BJ (cell line): ENCODE measurements at regions not wholly inside any gene's neighbourhood (a gene's known extent, or its start where the extent isn't known, plus 50 kb on each side); places are given as distances from the start of the nearest gene placed in this dataset.

Experiments used
- CTCF ChIA-PET: fragments of 350-600 bp; formaldehyde crosslinking; extraction: SDS; loops from one replicate; lab custom pipeline; 2021; ENCODE audit warnings: antibody characterized with exemption, inconsistent platforms; lab: Yijun Ruan, JAX
- POLR2A ChIA-PET: fragments of 300-600 bp; sonication (Branson Sonifier 250); formaldehyde crosslinking; extraction: SDS; loops from one replicate; lab custom pipeline; 2021; ENCODE audit warnings: antibody characterized with exemption; lab: Charles Lee
- DNase-seq: peaks from one replicate; pipeline ENCODE4 v3.0.0-alpha.2; 2011; ENCODE audit warnings: low read depth
- H3K27me3 ChIP-seq: 2 replicates; pipeline ENCODE4 v1.6.0; 2011; ENCODE audit warnings: low read length; ENCODE audit not compliant: control insufficient read depth, insufficient read depth
- H3K36me3 ChIP-seq: 2 replicates; pipeline ENCODE4 v1.5.1; 2011; ENCODE audit warnings: low read length; ENCODE audit not compliant: control insufficient read depth, insufficient read depth
- H3K4me3 ChIP-seq: 2 replicates; pipeline ENCODE4 v1.5.1; 2011; ENCODE audit warnings: low read depth, mild to moderate bottlenecking, control low read depth, low read length
- TF ChIP-seq, protein P1 (sequence below): IDR thresholded peaks from 2 replicates; pipeline ENCODE4 v1.5.1; 2011; ENCODE audit warnings: low read depth, mild to moderate bottlenecking, control low read depth, inconsistent platforms, low read length, moderate library complexity; ENCODE audit not compliant: insufficient read depth

DNA sequence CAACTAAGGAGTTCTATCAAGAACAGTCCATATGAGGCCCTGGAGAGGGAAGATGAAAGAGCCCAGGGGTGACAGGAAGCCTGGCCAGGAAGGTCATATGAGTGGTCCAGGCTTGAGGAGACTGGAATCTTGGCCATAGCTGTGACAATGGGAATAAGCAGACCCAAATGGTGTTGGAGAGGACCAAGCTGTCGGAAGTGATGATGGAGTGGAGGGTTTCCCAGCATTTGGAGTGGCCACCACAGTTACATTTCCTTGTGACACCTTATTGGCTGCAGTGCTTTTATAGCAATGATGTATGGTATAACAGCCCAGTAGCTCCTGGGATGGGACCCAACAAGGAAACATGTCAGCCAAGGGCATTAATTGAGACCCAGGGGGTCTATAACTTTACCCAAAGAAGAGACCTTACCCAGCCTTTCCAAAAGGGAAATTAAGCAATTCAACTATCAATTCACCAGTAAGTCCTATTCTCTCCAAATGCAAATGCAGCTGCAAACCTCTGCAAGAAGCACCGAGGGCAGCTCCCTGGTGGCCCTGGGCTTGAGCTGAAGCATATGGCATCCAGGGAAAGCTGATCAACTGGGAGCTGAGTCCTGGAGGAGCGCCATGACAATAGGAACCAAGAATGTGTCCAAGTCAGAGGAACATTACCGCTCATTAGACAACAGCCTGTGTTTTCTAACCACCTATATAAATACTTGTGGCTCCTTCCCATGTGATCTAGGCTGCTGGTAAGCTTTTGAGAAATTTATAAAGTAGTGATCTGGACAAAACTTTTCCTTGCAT lies 219.4 kb downstream of the SOD2 start:
- DNase-seq = no peak
- ChIA-PET POLR2A (interaction anchor here (0.7 kb wide), 1 partner anchor 265 kb away, joined by 3 read pairs; no protein-coding TSS in a partner anchor), CTCF (interaction anchor here (1.0 kb wide), 1 partner anchor 10 kb away, joined by 3 read pairs; no protein-coding TSS in a partner anchor)
- Histone ChIP-seq H3K4me3 (no peak overlapping the region), H3K36me3 (no peaks in the 10 kb centered on the region), H3K27me3 (no peaks in the 10 kb centered on the region)
- TF ChIP-seq, protein P1, sequence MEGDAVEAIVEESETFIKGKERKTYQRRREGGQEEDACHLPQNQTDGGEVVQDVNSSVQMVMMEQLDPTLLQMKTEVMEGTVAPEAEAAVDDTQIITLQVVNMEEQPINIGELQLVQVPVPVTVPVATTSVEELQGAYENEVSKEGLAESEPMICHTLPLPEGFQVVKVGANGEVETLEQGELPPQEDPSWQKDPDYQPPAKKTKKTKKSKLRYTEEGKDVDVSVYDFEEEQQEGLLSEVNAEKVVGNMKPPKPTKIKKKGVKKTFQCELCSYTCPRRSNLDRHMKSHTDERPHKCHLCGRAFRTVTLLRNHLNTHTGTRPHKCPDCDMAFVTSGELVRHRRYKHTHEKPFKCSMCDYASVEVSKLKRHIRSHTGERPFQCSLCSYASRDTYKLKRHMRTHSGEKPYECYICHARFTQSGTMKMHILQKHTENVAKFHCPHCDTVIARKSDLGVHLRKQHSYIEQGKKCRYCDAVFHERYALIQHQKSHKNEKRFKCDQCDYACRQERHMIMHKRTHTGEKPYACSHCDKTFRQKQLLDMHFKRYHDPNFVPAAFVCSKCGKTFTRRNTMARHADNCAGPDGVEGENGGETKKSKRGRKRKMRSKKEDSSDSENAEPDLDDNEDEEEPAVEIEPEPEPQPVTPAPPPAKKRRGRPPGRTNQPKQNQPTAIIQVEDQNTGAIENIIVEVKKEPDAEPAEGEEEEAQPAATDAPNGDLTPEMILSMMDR = no peak

DNA sequence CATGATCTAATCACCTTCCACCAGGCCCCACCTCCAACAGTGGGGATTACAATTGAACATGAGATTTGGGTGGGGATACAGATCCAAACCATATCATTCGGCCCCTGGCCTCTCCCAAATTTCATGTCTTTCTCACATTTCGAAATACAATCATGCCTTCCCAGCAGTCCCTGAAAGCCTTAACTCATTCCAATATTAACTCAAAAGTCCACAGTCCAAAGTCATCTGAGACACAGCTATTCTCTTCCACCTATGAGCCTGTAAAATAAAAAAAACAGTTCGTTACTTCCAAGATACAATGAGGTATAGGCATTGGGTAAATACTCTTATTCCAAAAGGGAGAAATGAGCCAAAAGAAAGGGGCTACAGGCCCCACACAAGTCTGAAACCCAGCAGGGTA lies 222.6 kb downstream of the SOD2 start:
- TF ChIP-seq, protein P1 = no peak
- no peak for DNase-seq
- no peaks in the 10 kb centered on the region for H3K36me3 ChIP-seq
- ChIA-PET POLR2A (no interaction called here), CTCF (interaction anchor here (1.1 to 1.3 kb wide), 2 partner anchors 9 to 283 kb away, joined by 3 read pairs; no protein-coding TSS in a partner anchor)
- no peak overlapping the region for H3K4me3 ChIP-seq
- no peaks in the 10 kb centered on the region for H3K27me3 ChIP-seq

DNA sequence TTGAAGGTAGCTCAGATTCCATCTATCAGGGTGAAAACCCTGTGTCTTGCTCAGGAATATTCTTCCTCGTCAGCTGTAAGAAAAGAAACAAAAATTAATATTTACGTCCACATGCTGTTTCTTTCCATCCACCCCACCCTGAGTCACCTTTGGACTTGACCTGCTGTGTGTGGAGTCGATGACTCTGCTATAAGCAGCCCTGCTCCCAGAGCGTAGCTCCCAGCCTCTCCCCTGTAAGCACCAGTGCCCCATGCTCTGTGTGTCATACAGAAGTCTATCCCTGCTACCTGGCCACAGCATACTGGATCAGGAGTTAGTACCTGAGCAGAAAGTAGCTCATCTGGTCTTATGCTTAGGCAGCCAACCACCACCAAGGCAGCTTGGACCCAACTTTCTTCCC lies 223.6 kb downstream of the SOD2 start:
- no peak overlapping the region for H3K4me3 ChIP-seq
- CTCF ChIA-PET = no interaction called here
- TF ChIP-seq, protein P1 = no peak
- no peak for DNase-seq
- no peaks in the 10 kb centered on the region for H3K27me3 ChIP-seq
- H3K36me3 ChIP-seq = no peaks in the 10 kb centered on the region
- POLR2A ChIA-PET = no interaction called here

DNA sequence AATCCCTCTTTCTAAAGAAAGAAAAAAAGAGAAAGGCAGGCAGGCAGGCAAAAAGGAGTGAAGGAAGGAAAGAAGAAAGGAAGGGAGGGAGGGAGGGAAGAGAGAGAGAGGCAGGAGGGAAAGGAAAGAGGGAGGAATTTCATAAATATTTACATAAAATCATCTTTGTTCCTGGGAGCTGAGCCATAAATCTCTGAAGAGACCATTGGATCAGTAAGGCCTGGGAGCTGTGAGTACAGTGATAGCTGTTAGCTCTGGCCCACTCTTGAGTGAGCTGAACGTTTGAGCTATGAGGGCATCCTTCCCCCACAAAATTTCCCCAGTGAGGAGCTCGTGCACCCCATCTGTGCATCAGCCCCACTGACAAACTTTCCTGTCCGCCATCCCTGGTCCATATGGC lies 224.0 kb downstream of the SOD2 start:
- TF ChIP-seq, protein P1 = no peak
- CTCF ChIA-PET = no interaction called here
- POLR2A ChIA-PET = no interaction called here
- DNase-seq = no peak
- Histone ChIP-seq H3K27me3 (no peaks in the 10 kb centered on the region), H3K4me3 (no peak overlapping the region), H3K36me3 (no peaks in the 10 kb centered on the region)

DNA sequence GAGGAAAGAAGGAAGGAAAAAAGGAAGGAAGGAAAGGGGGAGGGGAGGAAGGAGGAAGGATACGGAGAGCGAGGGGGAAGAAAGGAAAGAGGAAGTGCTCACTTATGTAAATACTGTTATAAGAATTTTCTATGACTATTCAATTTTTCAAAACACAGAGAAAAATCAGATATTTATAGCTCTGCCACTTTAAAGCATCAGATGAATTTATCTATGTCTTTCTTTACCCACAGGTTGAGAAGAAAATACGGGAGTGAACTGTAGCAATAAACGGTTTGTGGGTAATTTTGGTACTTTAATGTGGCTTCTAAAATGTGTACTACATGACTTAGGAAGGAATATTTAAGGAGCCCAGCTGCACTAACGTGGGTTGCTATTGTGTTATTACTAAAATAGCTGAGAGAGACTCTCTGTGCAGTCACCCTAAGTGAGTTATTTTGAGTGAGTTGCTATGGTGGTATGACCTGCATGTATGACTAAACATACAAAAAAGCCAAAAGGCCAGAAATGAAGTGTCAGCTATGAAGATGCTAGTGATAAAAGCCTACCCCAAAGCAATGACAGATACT lies 225.5 kb downstream of the SOD2 start:
- TF ChIP-seq, protein P1 = no peak
- H3K27me3 ChIP-seq = no peaks in the 10 kb centered on the region
- ChIA-PET POLR2A (no interaction called here), CTCF (interaction anchor here (0.7 to 1.5 kb wide), 3 partner anchors 11 to 293 kb away, joined by 3 to 4 read pairs (median 3); no protein-coding TSS in a partner anchor)
- H3K36me3 ChIP-seq = no peaks in the 10 kb centered on the region
- H3K4me3 ChIP-seq = no peak overlapping the region
- DNase-seq = peak; percentile 27
